T1000 (cell line): ENCODE measurements at regions not wholly inside any gene's neighbourhood (a gene's known extent, or its start where the extent isn't known, plus 50 kb on each side); places are given as distances from the start of the nearest gene placed in this dataset.

ENCODE experiments used
- DNase-seq: peaks from one replicate; lab custom pipeline; 2025; ENCODE audit warnings: mixed read lengths; lab: John Stamatoyannopoulos, UW

- no peak for DNase-seq
Observed at GRCh38 chr12:42761601-42762350, 172.2 kb upstream of the PRICKLE1 start.

GRCh38 chr12:42761086-42761485 lies 171.5 kb upstream of the PRICKLE1 start:
- DNase-seq: no peak

- no peak for DNase-seq
Observed at GRCh38 chr12:42760550-42760949, 171.0 kb upstream of the PRICKLE1 start.

- DNase-seq: no peak
Observed at GRCh38 chr12:42759622-42760273, 170.2 kb upstream of the PRICKLE1 start.

GRCh38 chr12:42758806-42759205 lies 169.3 kb upstream of the PRICKLE1 start:
- no peak for DNase-seq

GRCh38 chr12:42757624-42758119 lies 168.1 kb upstream of the PRICKLE1 start:
- no peak for DNase-seq

- peak; percentile 79 for DNase-seq
Observed at GRCh38 chr12:42756841-42757623, 167.5 kb upstream of the PRICKLE1 start.

GRCh38 chr12:42750356-42750755 lies 160.8 kb upstream of the PRICKLE1 start:
- no peak for DNase-seq

- no peak for DNase-seq
Observed at GRCh38 chr12:42749239-42749638, 159.7 kb upstream of the PRICKLE1 start.

GRCh38 chr12:42744539-42745182 lies 155.1 kb upstream of the PRICKLE1 start:
- no peak for DNase-seq

GRCh38 chr12:42742716-42743115 lies 153.2 kb upstream of the PRICKLE1 start:
- DNase-seq: no peak

- no peak for DNase-seq
Observed at GRCh38 chr12:42741771-42742510, 152.4 kb upstream of the PRICKLE1 start.

- DNase-seq: no peak
Observed at GRCh38 chr12:42741091-42741490, 151.5 kb upstream of the PRICKLE1 start.

GRCh38 chr12:42737398-42737797 lies 147.9 kb upstream of the PRICKLE1 start:
- no peak for DNase-seq

GRCh38 chr12:42735861-42736361 lies 146.4 kb upstream of the PRICKLE1 start:
- no peak for DNase-seq

- DNase-seq: no peak
Observed at GRCh38 chr12:42733911-42734310, 144.4 kb upstream of the PRICKLE1 start.

- DNase-seq: no peak
Observed at GRCh38 chr12:42732908-42733411, 143.4 kb upstream of the PRICKLE1 start.

GRCh38 chr12:42730291-42730690 lies 140.7 kb upstream of the PRICKLE1 start:
- no peak for DNase-seq

GRCh38 chr12:42729535-42729900 lies 140.0 kb upstream of the PRICKLE1 start:
- no peak for DNase-seq

GRCh38 chr12:42728770-42729534 lies 139.4 kb upstream of the PRICKLE1 start:
- DNase-seq: no peak
